ENCODE measurements at regions not wholly inside any gene's neighbourhood (a gene's known extent, or its start where the extent isn't known, plus 50 kb on each side); places are given as distances from the start of the nearest gene placed in this dataset.

GRCh38 chr16:85170590-85171003 is 58.3 kb upstream of the CIBAR2 start:
- Histone ChIP-seq H3K9me3 (ENCODE audit: control insufficient read depth, insufficient read depth, low read depth, low read length) (no peaks in the 10 kb centered on the region), H3K4me1 (ENCODE audit: control insufficient read depth, insufficient read depth, low read length) (peaks cover 46% of the 10 kb centered on the region), H3K27me3 (ENCODE audit: control insufficient read depth, insufficient read depth, low read length) (no peaks in the 10 kb centered on the region), H3K4me3 (ENCODE audit: low read depth in 2 of 2, low read length in 2 of 2) (peak overlapping the region in 1 of 2 experiments; percentile 41; a peak in 2 of 4 replicates), H3K27ac (ENCODE audit: low read length) (no peak overlapping the region), H3K36me3 (ENCODE audit: control insufficient read depth, insufficient read depth, low read length) (no peaks in the 10 kb centered on the region)
- BruUV-seq (replicated peaks): no TSS peak
- intact Hi-C loops (cut with micrococcal nuclease; ENCODE audit: unreplicated experiment): no loop called here
- no peak for DNase-seq (ENCODE audit: low read depth, low spot score)
- no peak for ATAC-seq
- no peak for TF ChIP-seq TCF7L2 (IDR thresholded peaks at IDR 0.05; ENCODE audit: low read depth, low read length)
- TF ChIP-seq REST (IDR thresholded peaks at IDR 0.05; ENCODE audit: insufficient read depth in 1 of 2, low read depth in 2 of 2, low read length in 1 of 2): no peak
- TF ChIP-seq SIN3A (IDR thresholded peaks at IDR 0.05; ENCODE audit: borderline replicate concordance, insufficient read depth, low read depth, low read length): no peak
- TF ChIP-seq POLR2AphosphoS5 (IDR thresholded peaks at IDR 0.05; ENCODE audit: low read depth, low read length): no peak
- TF ChIP-seq, protein P1, sequence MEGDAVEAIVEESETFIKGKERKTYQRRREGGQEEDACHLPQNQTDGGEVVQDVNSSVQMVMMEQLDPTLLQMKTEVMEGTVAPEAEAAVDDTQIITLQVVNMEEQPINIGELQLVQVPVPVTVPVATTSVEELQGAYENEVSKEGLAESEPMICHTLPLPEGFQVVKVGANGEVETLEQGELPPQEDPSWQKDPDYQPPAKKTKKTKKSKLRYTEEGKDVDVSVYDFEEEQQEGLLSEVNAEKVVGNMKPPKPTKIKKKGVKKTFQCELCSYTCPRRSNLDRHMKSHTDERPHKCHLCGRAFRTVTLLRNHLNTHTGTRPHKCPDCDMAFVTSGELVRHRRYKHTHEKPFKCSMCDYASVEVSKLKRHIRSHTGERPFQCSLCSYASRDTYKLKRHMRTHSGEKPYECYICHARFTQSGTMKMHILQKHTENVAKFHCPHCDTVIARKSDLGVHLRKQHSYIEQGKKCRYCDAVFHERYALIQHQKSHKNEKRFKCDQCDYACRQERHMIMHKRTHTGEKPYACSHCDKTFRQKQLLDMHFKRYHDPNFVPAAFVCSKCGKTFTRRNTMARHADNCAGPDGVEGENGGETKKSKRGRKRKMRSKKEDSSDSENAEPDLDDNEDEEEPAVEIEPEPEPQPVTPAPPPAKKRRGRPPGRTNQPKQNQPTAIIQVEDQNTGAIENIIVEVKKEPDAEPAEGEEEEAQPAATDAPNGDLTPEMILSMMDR (IDR thresholded peaks at IDR 0.05): no peak
- in situ Hi-C loops (cut with HindIII; ENCODE audit: low pct_unique_long_range_greater_than_20kb, low sequenced_read_pairs): no loop called here
- POLR2A ChIA-PET: no interaction called here
- CTCF ChIA-PET: interaction anchor here (0.7 kb wide), 1 partner anchor 56 kb away, joined by 3 read pairs; no protein-coding TSS in a partner anchor

- Histone ChIP-seq H3K27ac (ENCODE audit: low read length) (peak overlapping the region; percentile 72), H3K27me3 (ENCODE audit: control insufficient read depth, insufficient read depth, low read length) (no peaks in the 10 kb centered on the region), H3K4me3 (ENCODE audit: low read depth in 2 of 2, low read length in 2 of 2) (peak overlapping the region; percentile 46 to 52), H3K4me1 (ENCODE audit: control insufficient read depth, insufficient read depth, low read length) (peaks cover 52% of the 10 kb centered on the region), H3K36me3 (ENCODE audit: control insufficient read depth, insufficient read depth, low read length) (no peaks in the 10 kb centered on the region), H3K9me3 (ENCODE audit: control insufficient read depth, insufficient read depth, low read depth, low read length) (no peaks in the 10 kb centered on the region)
- CTCF ChIA-PET: no interaction called here
- DNase-seq (ENCODE audit: low read depth, low spot score): no peak
- no TSS peak for BruUV-seq (replicated peaks)
- no peak for TF ChIP-seq POLR2AphosphoS5 (IDR thresholded peaks at IDR 0.05; ENCODE audit: low read depth, low read length)
- TF ChIP-seq, protein P1 (IDR thresholded peaks at IDR 0.05): no peak
- TF ChIP-seq SIN3A (IDR thresholded peaks at IDR 0.05; ENCODE audit: borderline replicate concordance, insufficient read depth, low read depth, low read length): no peak
- no peak for TF ChIP-seq TCF7L2 (IDR thresholded peaks at IDR 0.05; ENCODE audit: low read depth, low read length)
- TF ChIP-seq REST (IDR thresholded peaks at IDR 0.05; ENCODE audit: insufficient read depth in 1 of 2, low read depth in 2 of 2, low read length in 1 of 2): no peak
- intact Hi-C loops (cut with micrococcal nuclease; ENCODE audit: unreplicated experiment): no loop called here
- in situ Hi-C loops (cut with HindIII; ENCODE audit: low pct_unique_long_range_greater_than_20kb, low sequenced_read_pairs): no loop called here
- POLR2A ChIA-PET: no interaction called here
- no peak for ATAC-seq
Measured at GRCh38 chr16:85171004-85171758, 58.9 kb upstream of the CIBAR2 start.
